PC-3 (cell line): ENCODE measurements at regions not wholly inside any gene's neighbourhood (a gene's known extent, or its start where the extent isn't known, plus 50 kb on each side); places are given as distances from the start of the nearest gene placed in this dataset.

Source experiments
- ATAC-seq: fragments of 200-7000 bp; cut with Tn5 transposase; 2 replicates; pipeline ENCODE4 v1.9.1; 2020; ENCODE audit warnings: mild to moderate bottlenecking, moderate library complexity
- BruUV-seq: library from RNA; stranded (reverse); fragments of 400-500 nt; replicated peaks from 2 replicates; lab custom pipeline; 2021; lab: Mats Ljungman, UMichigan
- CTCF ChIA-PET: fragments of 300-600 bp; sonication (Branson Sonifier 250); formaldehyde crosslinking; loops from one replicate; lab custom pipeline; 2022; ENCODE audit warnings: antibody characterized with exemption; lab: Charles Lee
- POLR2A ChIA-PET: fragments of 300-600 bp; sonication (Branson Sonifier 250); formaldehyde crosslinking; loops from one replicate; lab custom pipeline; 2022; ENCODE audit warnings: antibody characterized with exemption; ENCODE audit not compliant: unreplicated experiment; lab: Charles Lee
- DNase-seq: peaks from one replicate; pipeline ENCODE4 v3.0.0-alpha.2; 2015
- H2AFZ ChIP-seq: fragments of 300-600 bp; sonication (generic); 2 replicates; pipeline ENCODE4 v1.6.0; 2016; ENCODE audit warnings: antibody characterized with exemption, low read length
- H3F3A ChIP-seq: fragments of 300-600 bp; sonication (generic); one replicate; pipeline ENCODE4 v1.6.0; 2017; ENCODE audit warnings: antibody characterized with exemption, low read length, control low read depth, mild to moderate bottlenecking; ENCODE audit not compliant: unreplicated experiment
- H3K27ac ChIP-seq: fragments of 300-600 bp; sonication (generic); 2 replicates; pipeline ENCODE4 v1.5.1; 2016; ENCODE audit warnings: mild to moderate bottlenecking, low read length
- H3K27me3 ChIP-seq: fragments of 300-600 bp; sonication (generic); 2 replicates; pipeline ENCODE4 v1.6.1; 2016; ENCODE audit warnings: low read length, mixed read lengths
- H3K36me3 ChIP-seq: fragments of 300-600 bp; sonication (generic); 2 replicates; pipeline ENCODE4 v1.6.1; 2016; ENCODE audit warnings: low read depth, mixed run types, low read length, mixed read lengths
- H3K4me1 ChIP-seq: fragments of 300-600 bp; sonication (generic); 2 replicates; pipeline ENCODE4 v1.5.1; 2016; ENCODE audit warnings: low read length; ENCODE audit not compliant: insufficient read depth
- H3K4me2 ChIP-seq: fragments of 300-600 bp; sonication (generic); 2 replicates; pipeline ENCODE4 v1.6.0; 2016; ENCODE audit warnings: low read length
- H3K4me3 ChIP-seq: fragments of 300-600 bp; sonication (generic); 2 replicates; pipeline ENCODE4 v1.5.1; 2016; ENCODE audit warnings: mild to moderate bottlenecking, low read length, mixed read lengths
- H3K79me2 ChIP-seq: fragments of 300-600 bp; sonication (generic); 2 replicates; pipeline ENCODE4 v1.6.1; 2017; ENCODE audit warnings: low read length, mixed read lengths
- H3K9ac ChIP-seq: fragments of 300-600 bp; sonication (generic); 2 replicates; pipeline ENCODE4 v1.6.0; 2016; ENCODE audit warnings: mild to moderate bottlenecking, low read length
- H3K9me2 ChIP-seq: fragments of 300-600 bp; sonication (generic); replicated peaks from 2 replicates; pipeline ENCODE4 v1.6.1; 2016; ENCODE audit warnings: mixed run types, low read length, mixed read lengths
- H3K9me3 ChIP-seq: fragments of 300-600 bp; sonication (generic); 2 replicates; pipeline ENCODE4 v1.6.1; 2016; ENCODE audit warnings: low read length, mixed read lengths
- H4K20me1 ChIP-seq: fragments of 300-600 bp; sonication (generic); 2 replicates; pipeline ENCODE4 v1.6.1; 2016; ENCODE audit warnings: low read length, mixed read lengths
- EZH2 ChIP-seq: fragments of 300-600 bp; sonication (generic); IDR thresholded peaks from one replicate; pipeline ENCODE4 v1.6.1; 2017; ENCODE audit warnings: antibody characterized with exemption, mild to moderate bottlenecking, low read length; ENCODE audit not compliant: unreplicated experiment
- EZH2phosphoT487 ChIP-seq: fragments of 300-600 bp; sonication (generic); IDR thresholded peaks from 2 replicates; pipeline ENCODE4 v1.6.1; 2018; ENCODE audit warnings: mild to moderate bottlenecking, antibody characterized with exemption, low read length, borderline replicate concordance
- intact Hi-C: fragments of 100-400 bp; cut with micrococcal nuclease; formaldehyde crosslinking; loops from 2 replicates; pipeline ENCODE4 v1.9.0; 2023
- TF ChIP-seq, protein P1 (sequence below): fragments of 300-600 bp; sonication (generic); conservative IDR thresholded peaks from 2 replicates; pipeline ENCODE4 v1.5.1; 2017; ENCODE audit warnings: antibody characterized with exemption, low read depth, mild to moderate bottlenecking, low read length

DNA sequence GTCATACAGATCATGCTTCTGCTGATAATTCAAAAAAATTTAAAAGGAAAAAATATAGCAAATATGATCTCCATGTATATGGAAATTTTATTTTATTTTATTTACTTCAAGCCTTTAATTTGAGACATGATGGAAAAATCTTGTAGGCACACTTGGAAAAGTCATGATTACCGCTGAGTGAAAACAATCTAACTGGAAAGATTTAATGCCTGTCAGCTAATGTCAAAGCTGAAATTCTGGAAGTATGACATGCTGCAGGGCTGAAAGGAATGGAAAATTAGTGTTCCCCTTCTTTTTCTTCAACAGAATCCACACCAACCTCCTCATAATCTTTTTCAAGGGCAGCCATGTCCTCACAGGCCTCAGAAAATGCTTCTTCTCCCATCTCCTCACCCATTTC is 58.2 kb downstream of the RPRM start:
- TF ChIP-seq EZH2 (no peak), EZH2phosphoT487 (no peak)
- TF ChIP-seq, protein P1, sequence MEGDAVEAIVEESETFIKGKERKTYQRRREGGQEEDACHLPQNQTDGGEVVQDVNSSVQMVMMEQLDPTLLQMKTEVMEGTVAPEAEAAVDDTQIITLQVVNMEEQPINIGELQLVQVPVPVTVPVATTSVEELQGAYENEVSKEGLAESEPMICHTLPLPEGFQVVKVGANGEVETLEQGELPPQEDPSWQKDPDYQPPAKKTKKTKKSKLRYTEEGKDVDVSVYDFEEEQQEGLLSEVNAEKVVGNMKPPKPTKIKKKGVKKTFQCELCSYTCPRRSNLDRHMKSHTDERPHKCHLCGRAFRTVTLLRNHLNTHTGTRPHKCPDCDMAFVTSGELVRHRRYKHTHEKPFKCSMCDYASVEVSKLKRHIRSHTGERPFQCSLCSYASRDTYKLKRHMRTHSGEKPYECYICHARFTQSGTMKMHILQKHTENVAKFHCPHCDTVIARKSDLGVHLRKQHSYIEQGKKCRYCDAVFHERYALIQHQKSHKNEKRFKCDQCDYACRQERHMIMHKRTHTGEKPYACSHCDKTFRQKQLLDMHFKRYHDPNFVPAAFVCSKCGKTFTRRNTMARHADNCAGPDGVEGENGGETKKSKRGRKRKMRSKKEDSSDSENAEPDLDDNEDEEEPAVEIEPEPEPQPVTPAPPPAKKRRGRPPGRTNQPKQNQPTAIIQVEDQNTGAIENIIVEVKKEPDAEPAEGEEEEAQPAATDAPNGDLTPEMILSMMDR: no peak
- CTCF ChIA-PET: no interaction called here
- H3K4me3 ChIP-seq: no peak overlapping the region
- intact Hi-C loops: no loop called here
- no peak overlapping the region for H2AFZ ChIP-seq
- POLR2A ChIA-PET: no interaction called here
- no peaks in the 10 kb centered on the region for H3K27me3 ChIP-seq
- no peak for ATAC-seq
- H3K9me2 ChIP-seq: no peaks in the 10 kb centered on the region
- H3K4me2 ChIP-seq: no peak overlapping the region
- H3K79me2 ChIP-seq: no peaks in the 10 kb centered on the region
- no peak overlapping the region for H3K27ac ChIP-seq
- H3F3A ChIP-seq: no peaks in the 10 kb centered on the region
- no peaks in the 10 kb centered on the region for H3K9me3 ChIP-seq
- no peaks in the 10 kb centered on the region for H3K36me3 ChIP-seq
- no peaks in the 10 kb centered on the region for H4K20me1 ChIP-seq
- no peak for DNase-seq
- no TSS peak for BruUV-seq
- H3K9ac ChIP-seq: no peak overlapping the region
- H3K4me1 ChIP-seq: no peaks in the 10 kb centered on the region

DNA sequence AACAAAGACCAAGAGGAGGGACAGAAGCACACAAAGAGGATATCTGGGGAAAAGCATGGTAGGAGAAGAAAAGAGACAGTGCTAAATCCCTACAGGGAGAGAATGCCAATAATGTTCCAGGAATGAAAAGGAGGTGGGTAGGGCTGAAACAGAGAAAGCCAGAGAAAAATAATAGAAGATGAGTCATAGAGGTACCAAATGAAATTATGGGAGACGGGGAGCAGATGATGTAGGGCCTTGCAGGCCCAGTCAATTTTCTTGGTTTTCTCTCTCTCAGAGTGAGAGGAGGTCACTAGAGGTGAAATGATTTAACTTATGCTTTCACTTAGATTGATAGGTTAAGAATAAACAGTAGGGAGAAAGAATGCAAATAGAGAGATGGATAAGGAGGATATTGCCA is 61.5 kb downstream of the RPRM start:
- Histone ChIP-seq H3K27me3 (no peaks in the 10 kb centered on the region), H4K20me1 (no peaks in the 10 kb centered on the region), H3K79me2 (no peaks in the 10 kb centered on the region), H3K9me2 (no peaks in the 10 kb centered on the region), H3F3A (no peaks in the 10 kb centered on the region), H2AFZ (no peak overlapping the region), H3K4me1 (no peaks in the 10 kb centered on the region), H3K4me2 (no peak overlapping the region), H3K27ac (no peak overlapping the region), H3K9me3 (no peaks in the 10 kb centered on the region), H3K9ac (no peak overlapping the region), H3K36me3 (no peaks in the 10 kb centered on the region), H3K4me3 (no peak overlapping the region)
- ATAC-seq: no peak
- TF ChIP-seq EZH2phosphoT487 (no peak), EZH2 (no peak)
- TF ChIP-seq, protein P1: no peak
- no peak for DNase-seq
- POLR2A ChIA-PET: no interaction called here
- CTCF ChIA-PET: no interaction called here
- intact Hi-C loops: no loop called here
- BruUV-seq: no TSS peak

- no peak overlapping the region for H3K4me2 ChIP-seq
- H3K27ac ChIP-seq: no peak overlapping the region
- no peaks in the 10 kb centered on the region for H4K20me1 ChIP-seq
- H3K27me3 ChIP-seq: no peaks in the 10 kb centered on the region
- no peak for ATAC-seq
- no peaks in the 10 kb centered on the region for H3K9me3 ChIP-seq
- H3K4me3 ChIP-seq: no peak overlapping the region
- no TSS peak for BruUV-seq
- H3K36me3 ChIP-seq: no peaks in the 10 kb centered on the region
- no peak overlapping the region for H3K9ac ChIP-seq
- no peaks in the 10 kb centered on the region for H3K4me1 ChIP-seq
- POLR2A ChIA-PET: no interaction called here
- H2AFZ ChIP-seq: no peak overlapping the region
- intact Hi-C loops: no loop called here
- DNase-seq: peak; percentile 15
- no peaks in the 10 kb centered on the region for H3K9me2 ChIP-seq
- no peaks in the 10 kb centered on the region for H3F3A ChIP-seq
- CTCF ChIA-PET: no interaction called here
- no peak for TF ChIP-seq EZH2
- no peaks in the 10 kb centered on the region for H3K79me2 ChIP-seq
Observed at GRCh38 chr2:153416071-153416470, 62.5 kb downstream of the RPRM start.
